ENCODE measurements at regions not wholly inside any gene's neighbourhood (a gene's known extent, or its start where the extent isn't known, plus 50 kb on each side); places are given as distances from the start of the nearest gene placed in this dataset.

DNA sequence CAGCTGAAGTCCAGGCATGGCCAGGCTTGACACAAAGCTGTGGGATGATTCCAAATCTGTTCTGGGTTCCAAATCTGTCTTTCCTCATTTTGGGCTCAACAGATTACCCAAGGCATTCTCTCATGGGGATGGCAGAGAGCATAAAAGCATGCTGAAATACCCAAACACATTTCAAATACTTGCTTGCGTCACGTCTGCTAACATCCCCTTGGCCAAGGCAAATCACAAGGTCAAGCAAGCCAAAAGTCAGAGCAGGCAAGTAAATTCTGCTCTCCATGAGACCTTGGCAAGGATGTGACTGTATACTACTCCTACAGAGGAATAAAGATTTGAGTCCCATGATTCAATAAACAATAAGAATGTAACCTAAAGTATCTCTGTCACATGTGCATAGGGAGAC, 306.7 kb downstream of the EPB41L4A start:
- ChIA-PET CTCF (no interaction called here), POLR2A (no interaction called here)
- DNase-seq (no peak), ATAC-seq (no peak)
- H3K36me3 Mint-ChIP-seq (ENCODE audit: low read depth) = no peaks in the 10 kb centered on the region
- H3K27me3 Mint-ChIP-seq (ENCODE audit: low read depth) = no peaks in the 10 kb centered on the region
- H3K27ac Mint-ChIP-seq = no peak overlapping the region
- no peaks in the 10 kb centered on the region for H3K9me3 Mint-ChIP-seq (ENCODE audit: insufficient read depth)
- H3K4me3 Mint-ChIP-seq = no peak overlapping the region
- H3K4me1 Mint-ChIP-seq (ENCODE audit: low read depth) = no peaks in the 10 kb centered on the region

DNA sequence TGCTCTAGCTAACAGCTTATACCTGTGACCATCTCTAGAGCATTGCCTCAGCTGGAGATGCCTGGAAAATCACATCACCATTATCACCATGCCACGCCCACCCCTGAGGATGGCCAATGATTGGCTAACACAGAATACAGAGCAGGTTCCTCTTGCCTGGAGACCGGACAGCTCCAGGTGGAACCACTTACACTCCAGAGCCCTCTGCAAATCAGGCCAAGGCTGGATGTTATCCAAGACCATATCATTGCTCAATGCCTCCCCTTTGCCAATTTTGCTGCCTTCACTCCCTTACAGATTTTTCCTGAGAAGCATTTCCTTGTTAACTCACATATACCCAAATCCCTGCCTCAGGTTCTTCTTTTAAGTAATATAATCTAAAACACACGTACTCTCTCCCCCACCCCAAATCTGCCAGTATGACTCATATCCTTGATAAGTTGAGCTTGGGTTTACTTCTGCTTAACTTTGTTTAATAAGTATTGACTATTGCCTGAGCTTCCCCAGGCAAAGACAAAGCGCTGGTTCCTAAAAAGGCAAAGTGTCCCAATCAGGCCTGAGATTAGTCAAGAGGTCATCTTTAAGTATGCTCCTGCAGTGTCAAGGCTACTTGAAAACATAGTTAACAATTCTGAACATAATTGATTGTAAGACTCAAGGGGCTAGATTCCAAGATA, 309.6 kb downstream of the EPB41L4A start:
- POLR2A ChIA-PET = no interaction called here
- no peak overlapping the region for H3K27ac Mint-ChIP-seq
- H3K4me1 Mint-ChIP-seq (ENCODE audit: low read depth) = no peaks in the 10 kb centered on the region
- DNase-seq (no peak), ATAC-seq (no peak)
- H3K9me3 Mint-ChIP-seq (ENCODE audit: insufficient read depth) = no peaks in the 10 kb centered on the region
- CTCF ChIA-PET = no interaction called here
- peaks cover 2% of the 10 kb centered on the region for H3K27me3 Mint-ChIP-seq (ENCODE audit: low read depth)
- H3K36me3 Mint-ChIP-seq (ENCODE audit: low read depth) = no peaks in the 10 kb centered on the region
- H3K4me3 Mint-ChIP-seq = no peak overlapping the region

DNA sequence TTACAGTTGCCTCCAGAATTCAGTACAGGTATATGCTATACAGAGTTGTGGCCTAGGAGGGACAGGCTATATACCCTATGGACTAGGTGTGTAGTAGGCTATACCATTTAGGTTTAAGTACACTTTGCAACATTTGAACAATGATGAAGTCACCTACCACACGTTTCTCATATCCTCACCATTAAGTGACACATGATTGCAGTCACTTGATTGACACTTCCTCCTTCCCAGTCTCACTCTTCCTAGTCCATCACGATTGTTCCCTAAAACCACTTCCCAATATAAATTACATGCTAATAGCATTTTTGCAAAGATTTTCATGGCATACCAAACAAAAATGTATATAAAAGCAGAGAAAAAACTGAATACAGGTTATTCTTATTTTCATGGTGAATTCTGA, 312.2 kb downstream of the EPB41L4A start:
- POLR2A ChIA-PET = no interaction called here
- no peaks in the 10 kb centered on the region for H3K4me1 Mint-ChIP-seq (ENCODE audit: low read depth)
- H3K9me3 Mint-ChIP-seq (ENCODE audit: insufficient read depth) = no peaks in the 10 kb centered on the region
- H3K27ac Mint-ChIP-seq = no peak overlapping the region
- DNase-seq (no peak), ATAC-seq (no peak)
- no peaks in the 10 kb centered on the region for H3K36me3 Mint-ChIP-seq (ENCODE audit: low read depth)
- CTCF ChIA-PET = no interaction called here
- H3K27me3 Mint-ChIP-seq (ENCODE audit: low read depth) = peaks cover 2% of the 10 kb centered on the region
- H3K4me3 Mint-ChIP-seq = no peak overlapping the region

DNA sequence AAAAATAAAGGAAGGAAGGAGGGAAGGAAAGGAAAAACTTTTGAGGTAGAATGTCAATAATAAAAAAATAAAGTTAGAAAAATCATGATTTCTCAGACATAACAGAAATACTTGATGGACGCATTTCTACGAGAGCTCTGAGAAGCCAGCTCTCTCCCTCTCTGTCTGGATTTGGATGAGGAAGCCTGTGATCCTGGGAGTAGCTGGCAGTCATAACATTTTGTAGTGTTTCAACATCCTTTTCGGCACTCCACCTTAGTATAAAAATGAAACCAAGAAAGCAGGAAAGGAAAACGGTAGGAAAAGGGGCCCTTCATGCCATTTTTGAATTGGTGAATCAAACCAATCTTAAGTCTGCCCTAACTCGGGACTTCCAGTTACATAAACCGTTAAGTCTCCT, 321.3 kb downstream of the EPB41L4A start:
- DNase-seq (no peak), ATAC-seq (no peak)
- no peaks in the 10 kb centered on the region for H3K4me1 Mint-ChIP-seq (ENCODE audit: low read depth)
- CTCF ChIA-PET = interaction anchor here (0.7 kb wide), 1 partner anchor 1207 kb away, joined by 3 read pairs; no protein-coding TSS in a partner anchor
- H3K4me3 Mint-ChIP-seq = no peak overlapping the region
- H3K27ac Mint-ChIP-seq = no peak overlapping the region
- no peaks in the 10 kb centered on the region for H3K9me3 Mint-ChIP-seq (ENCODE audit: insufficient read depth)
- no peaks in the 10 kb centered on the region for H3K27me3 Mint-ChIP-seq (ENCODE audit: low read depth)
- no peaks in the 10 kb centered on the region for H3K36me3 Mint-ChIP-seq (ENCODE audit: low read depth)
- POLR2A ChIA-PET = no interaction called here

DNA sequence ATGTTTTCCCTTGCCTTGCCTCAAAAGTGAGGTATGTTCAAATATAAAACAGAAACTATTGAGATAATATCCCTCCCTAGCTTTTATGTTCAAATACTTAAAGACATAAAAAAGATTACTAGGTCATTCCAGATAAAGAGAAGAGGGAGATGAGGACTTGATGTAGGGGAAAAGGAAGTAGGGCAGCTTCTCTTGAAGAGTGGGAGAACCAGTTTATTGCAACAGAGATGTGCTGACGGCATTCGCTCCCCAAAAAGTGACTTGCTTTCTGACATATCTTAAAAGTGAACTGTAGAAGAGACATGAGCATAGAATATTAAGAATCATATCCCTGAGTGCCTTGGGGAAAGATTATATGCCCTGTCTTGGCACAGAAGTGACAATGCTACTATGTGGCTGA, 330.2 kb upstream of the NREP start:
- H3K4me3 Mint-ChIP-seq = no peak overlapping the region
- no peaks in the 10 kb centered on the region for H3K4me1 Mint-ChIP-seq (ENCODE audit: low read depth)
- no peak for ATAC-seq
- no peak for DNase-seq
- ChIA-PET POLR2A (no interaction called here), CTCF (no interaction called here)
- no peaks in the 10 kb centered on the region for H3K9me3 Mint-ChIP-seq (ENCODE audit: insufficient read depth)
- H3K36me3 Mint-ChIP-seq (ENCODE audit: low read depth) = no peaks in the 10 kb centered on the region
- H3K27ac Mint-ChIP-seq = no peak overlapping the region
- H3K27me3 Mint-ChIP-seq (ENCODE audit: low read depth) = no peaks in the 10 kb centered on the region

DNA sequence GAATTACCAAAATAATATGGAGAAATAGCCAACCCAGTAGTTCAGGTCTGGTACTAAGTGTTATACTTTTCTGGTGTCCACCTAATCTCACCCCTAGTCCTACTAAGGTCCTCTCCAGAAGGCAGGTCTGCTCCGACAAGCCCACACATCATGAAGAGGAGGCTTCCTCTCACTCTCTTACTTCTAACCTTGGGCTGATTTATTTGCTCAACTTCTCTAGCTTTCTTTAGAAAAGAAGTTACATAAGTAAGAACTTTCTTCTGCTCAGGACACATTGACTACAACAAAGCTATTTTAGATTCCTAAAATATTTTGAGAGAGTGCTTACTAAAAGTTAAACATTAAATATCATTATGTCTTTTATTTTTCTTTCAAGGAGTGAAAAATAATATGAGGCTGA, 329.7 kb upstream of the NREP start:
- no peak for ATAC-seq
- H3K27me3 Mint-ChIP-seq (ENCODE audit: low read depth) = no peaks in the 10 kb centered on the region
- ChIA-PET POLR2A (no interaction called here), CTCF (no interaction called here)
- no peak overlapping the region for H3K4me3 Mint-ChIP-seq
- H3K4me1 Mint-ChIP-seq (ENCODE audit: low read depth) = no peaks in the 10 kb centered on the region
- no peak for DNase-seq
- H3K36me3 Mint-ChIP-seq (ENCODE audit: low read depth) = no peaks in the 10 kb centered on the region
- no peak overlapping the region for H3K27ac Mint-ChIP-seq
- H3K9me3 Mint-ChIP-seq (ENCODE audit: insufficient read depth) = no peaks in the 10 kb centered on the region

DNA sequence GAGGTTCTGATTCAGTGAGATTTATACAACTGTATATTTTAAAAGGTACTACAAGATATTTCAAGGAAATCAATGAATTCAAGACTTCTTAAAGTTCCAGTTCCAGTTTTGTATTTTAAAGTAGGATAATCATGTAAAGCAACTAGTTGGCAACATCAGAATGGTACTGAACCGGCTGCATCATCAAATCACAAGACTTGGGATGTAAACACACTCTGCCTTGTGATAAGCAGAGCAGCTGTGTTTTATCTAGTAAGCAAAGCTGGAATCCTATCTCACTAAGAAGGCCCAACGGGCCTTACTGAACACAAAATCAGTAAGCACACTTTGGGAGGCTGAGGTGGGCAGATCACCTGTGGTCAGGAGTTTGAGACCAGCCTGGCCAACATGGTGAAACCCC, 327.2 kb upstream of the NREP start:
- ATAC-seq = no peak
- POLR2A ChIA-PET = no interaction called here
- Mint-ChIP-seq H3K4me1 (ENCODE audit: low read depth) (no peaks in the 10 kb centered on the region), H3K27me3 (ENCODE audit: low read depth) (no peaks in the 10 kb centered on the region), H3K4me3 (no peak overlapping the region), H3K9me3 (ENCODE audit: insufficient read depth) (no peaks in the 10 kb centered on the region), H3K36me3 (ENCODE audit: low read depth) (no peaks in the 10 kb centered on the region), H3K27ac (no peak overlapping the region)
- DNase-seq = no peak
- CTCF ChIA-PET = no interaction called here

DNA sequence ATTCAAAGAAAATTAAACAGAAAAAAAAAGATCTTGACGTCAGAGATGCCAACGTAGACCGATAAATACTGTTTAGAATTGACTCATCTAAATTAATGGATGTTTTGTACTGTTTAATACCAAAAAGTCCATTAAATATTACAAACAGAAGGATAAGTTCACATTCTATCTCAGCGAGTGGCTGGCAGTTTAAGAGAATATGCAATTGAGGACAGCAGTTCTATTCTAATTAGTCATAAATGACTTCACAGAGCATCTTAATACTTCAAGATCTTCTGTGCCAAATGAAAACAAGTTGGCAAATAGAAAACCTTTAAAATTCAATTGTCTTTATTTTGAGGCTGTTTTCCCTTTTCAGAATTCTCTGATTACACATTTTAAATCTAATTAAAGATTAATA, 326.6 kb upstream of the NREP start:
- POLR2A ChIA-PET = no interaction called here
- H3K27ac Mint-ChIP-seq = no peak overlapping the region
- DNase-seq = no peak
- CTCF ChIA-PET = no interaction called here
- H3K27me3 Mint-ChIP-seq (ENCODE audit: low read depth) = no peaks in the 10 kb centered on the region
- no peaks in the 10 kb centered on the region for H3K4me1 Mint-ChIP-seq (ENCODE audit: low read depth)
- no peak for ATAC-seq
- H3K9me3 Mint-ChIP-seq (ENCODE audit: insufficient read depth) = no peaks in the 10 kb centered on the region
- no peaks in the 10 kb centered on the region for H3K36me3 Mint-ChIP-seq (ENCODE audit: low read depth)
- H3K4me3 Mint-ChIP-seq = no peak overlapping the region

DNA sequence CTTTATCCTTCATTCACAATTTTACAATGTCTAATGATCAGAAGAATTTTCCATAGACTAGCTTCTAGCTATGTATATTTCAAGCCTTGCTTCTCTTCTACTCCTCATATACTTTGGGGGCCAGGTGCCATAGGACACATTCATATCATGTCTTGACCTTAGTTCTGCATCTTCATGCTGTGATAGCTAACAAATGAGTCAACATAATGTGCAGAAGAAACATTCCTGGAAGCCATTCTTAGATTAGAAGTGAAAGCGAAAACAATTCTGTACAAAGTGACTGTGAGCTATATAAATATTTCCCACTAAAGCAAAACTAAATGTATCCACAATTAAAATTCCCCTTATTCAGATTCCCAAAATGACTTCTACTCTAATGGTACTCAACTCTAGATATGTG, 320.2 kb upstream of the NREP start:
- ATAC-seq (no peak), DNase-seq (no peak)
- no peaks in the 10 kb centered on the region for H3K4me1 Mint-ChIP-seq (ENCODE audit: low read depth)
- POLR2A ChIA-PET = no interaction called here
- no peak overlapping the region for H3K27ac Mint-ChIP-seq
- H3K9me3 Mint-ChIP-seq (ENCODE audit: insufficient read depth) = no peaks in the 10 kb centered on the region
- H3K36me3 Mint-ChIP-seq (ENCODE audit: low read depth) = no peaks in the 10 kb centered on the region
- no peak overlapping the region for H3K4me3 Mint-ChIP-seq
- CTCF ChIA-PET = no interaction called here
- H3K27me3 Mint-ChIP-seq (ENCODE audit: low read depth) = no peaks in the 10 kb centered on the region

DNA sequence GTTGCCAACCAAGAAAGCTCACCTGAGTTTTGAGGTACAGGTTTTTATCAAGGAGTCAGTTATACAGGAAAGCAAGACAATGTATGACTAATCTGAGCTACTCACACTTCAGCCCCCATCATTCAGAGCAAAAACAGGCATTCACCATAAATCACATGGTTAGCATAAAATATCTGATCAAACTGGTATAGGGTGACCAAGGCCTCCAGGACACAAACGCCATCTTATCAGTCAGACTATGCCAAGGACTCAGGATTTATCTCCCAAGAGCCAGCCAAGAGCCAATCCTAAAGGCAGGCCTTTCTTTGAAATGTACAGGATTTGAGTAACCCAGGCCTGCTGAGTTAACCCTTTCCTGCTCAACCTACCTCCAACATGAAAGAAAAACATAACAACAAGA, 313.0 kb upstream of the NREP start:
- Mint-ChIP-seq H3K4me3 (no peak overlapping the region), H3K9me3 (ENCODE audit: insufficient read depth) (no peaks in the 10 kb centered on the region), H3K36me3 (ENCODE audit: low read depth) (no peaks in the 10 kb centered on the region), H3K4me1 (ENCODE audit: low read depth) (no peaks in the 10 kb centered on the region), H3K27me3 (ENCODE audit: low read depth) (no peaks in the 10 kb centered on the region), H3K27ac (no peak overlapping the region)
- DNase-seq (no peak), ATAC-seq (no peak)
- ChIA-PET CTCF (no interaction called here), POLR2A (no interaction called here)

DNA sequence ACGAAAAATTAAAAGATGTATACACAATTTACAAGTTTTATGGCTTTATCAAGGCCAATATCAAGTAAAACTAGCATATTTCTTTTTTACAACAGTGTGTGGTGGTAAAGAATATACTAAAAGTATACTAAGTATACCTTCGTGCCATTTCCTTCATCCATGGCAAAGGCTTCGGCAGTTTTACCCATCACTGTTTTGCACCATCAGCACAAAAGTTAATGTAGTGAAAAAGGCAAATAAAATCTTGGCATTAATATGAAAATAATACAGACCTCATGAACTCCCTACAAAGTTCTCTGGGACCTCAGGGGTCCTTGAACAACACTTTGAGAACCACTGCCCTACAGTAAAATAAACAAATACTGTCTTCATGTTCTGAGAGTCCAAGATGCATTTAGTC, 312.3 kb upstream of the NREP start:
- no peaks in the 10 kb centered on the region for H3K36me3 Mint-ChIP-seq (ENCODE audit: low read depth)
- H3K27me3 Mint-ChIP-seq (ENCODE audit: low read depth) = no peaks in the 10 kb centered on the region
- no peak for DNase-seq
- H3K4me3 Mint-ChIP-seq = no peak overlapping the region
- H3K27ac Mint-ChIP-seq = no peak overlapping the region
- POLR2A ChIA-PET = no interaction called here
- ATAC-seq = no peak
- H3K9me3 Mint-ChIP-seq (ENCODE audit: insufficient read depth) = no peaks in the 10 kb centered on the region
- H3K4me1 Mint-ChIP-seq (ENCODE audit: low read depth) = no peaks in the 10 kb centered on the region
- CTCF ChIA-PET = no interaction called here

DNA sequence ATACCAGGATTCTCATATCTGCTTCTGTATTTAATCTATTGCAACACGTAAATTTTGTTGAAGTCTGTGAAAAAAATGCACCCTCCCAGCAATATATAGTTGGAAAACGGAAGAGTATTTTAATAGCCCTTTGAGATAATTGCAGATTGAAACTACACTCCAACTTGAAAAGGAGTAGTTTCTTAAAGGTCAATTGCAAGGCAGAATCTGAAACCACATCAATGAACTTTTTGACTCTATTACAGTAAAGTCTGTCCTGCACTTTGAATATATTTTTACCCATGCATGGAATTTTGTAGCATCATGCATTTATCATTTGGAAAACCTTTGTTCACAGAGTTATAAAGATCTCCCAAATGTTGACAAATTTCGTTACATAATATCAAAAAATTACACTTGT, 311.6 kb upstream of the NREP start:
- H3K4me1 Mint-ChIP-seq (ENCODE audit: low read depth) = no peaks in the 10 kb centered on the region
- H3K27me3 Mint-ChIP-seq (ENCODE audit: low read depth) = no peaks in the 10 kb centered on the region
- ATAC-seq = no peak
- no peaks in the 10 kb centered on the region for H3K36me3 Mint-ChIP-seq (ENCODE audit: low read depth)
- DNase-seq = no peak
- POLR2A ChIA-PET = no interaction called here
- no peaks in the 10 kb centered on the region for H3K9me3 Mint-ChIP-seq (ENCODE audit: insufficient read depth)
- CTCF ChIA-PET = no interaction called here
- no peak overlapping the region for H3K27ac Mint-ChIP-seq
- no peak overlapping the region for H3K4me3 Mint-ChIP-seq

DNA sequence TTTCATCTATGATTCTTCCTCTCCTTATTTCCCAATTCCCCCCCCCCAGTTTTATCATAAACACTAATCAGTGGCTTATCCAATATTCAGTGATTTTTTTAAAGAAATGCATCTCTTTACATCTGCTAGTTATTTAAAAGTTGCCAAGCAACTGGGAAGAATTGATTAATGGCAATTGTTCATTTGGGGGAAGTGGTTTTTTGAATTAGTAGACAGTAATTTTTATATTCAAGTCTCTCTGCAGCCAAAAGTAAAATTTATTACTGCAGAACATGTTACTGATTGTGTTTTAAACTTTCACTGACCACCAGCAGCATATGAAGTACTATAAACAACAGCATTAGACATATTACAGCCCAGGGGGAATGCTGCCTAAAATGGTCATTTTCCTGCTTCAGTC, 308.8 kb upstream of the NREP start:
- ATAC-seq = no peak
- no peak for DNase-seq
- Mint-ChIP-seq H3K9me3 (ENCODE audit: insufficient read depth) (no peaks in the 10 kb centered on the region), H3K4me1 (ENCODE audit: low read depth) (no peaks in the 10 kb centered on the region), H3K27ac (no peak overlapping the region), H3K4me3 (no peak overlapping the region), H3K27me3 (ENCODE audit: low read depth) (no peaks in the 10 kb centered on the region), H3K36me3 (ENCODE audit: low read depth) (no peaks in the 10 kb centered on the region)
- CTCF ChIA-PET = no interaction called here
- POLR2A ChIA-PET = no interaction called here

Data from activated CD8-positive, alpha-beta T cell treated with anti-CD3 and anti-CD28 coated beads, Interleukin-2, amount 10 ng/mL, durations not matched to agents 7 days and 5 days (primary cell).